Spinal cord (tissue), 9 donors: ENCODE measurements at regions not wholly inside any gene's neighbourhood (a gene's known extent, or its start where the extent isn't known, plus 50 kb on each side); places are given as distances from the start of the nearest gene placed in this dataset.

Experiments
- DNase-seq, 6 donors: peaks; one replicate each; pipeline versions ENCODE4 v3.0.0 to v3.0.0-alpha.2; 2013 to 2015; ENCODE audit warnings: low spot score in 6 of 6, low read depth in 4 of 6
- H3K27ac ChIP-seq: one replicate; pipeline ENCODE4 v1.5.1; 2013; ENCODE audit warnings: low read depth, low read length, control low read depth
- H3K27me3 ChIP-seq: one replicate; pipeline ENCODE4 v1.6.1; 2013; ENCODE audit warnings: low read length; ENCODE audit not compliant: control insufficient read depth, insufficient read depth
- H3K36me3 ChIP-seq: one replicate; pipeline ENCODE4 v1.6.1; 2013; ENCODE audit warnings: low read length; ENCODE audit not compliant: control insufficient read depth, insufficient read depth
- H3K4me1 ChIP-seq: one replicate; pipeline ENCODE4 v1.6.1; 2013; ENCODE audit warnings: low read length; ENCODE audit not compliant: control insufficient read depth, insufficient read depth
- H3K4me3 ChIP-seq: one replicate; pipeline ENCODE4 v1.5.1; 2013; ENCODE audit warnings: low read depth, low read length, control low read depth
- H3K9me3 ChIP-seq: one replicate; pipeline ENCODE4 v1.6.1; 2013; ENCODE audit warnings: low read length; ENCODE audit not compliant: control insufficient read depth, insufficient read depth
- whole genome bisulfite sequencing: methylation state at CpG from one replicate; pipeline ENCODE4 v1.1.5; 2013; ENCODE audit warnings: missing lambda C conversion rate; ENCODE audit not compliant: insufficient coverage; 5-methylcytosine and 5-hydroxymethylcytosine counted together
- donor health status: healthy.

DNA sequence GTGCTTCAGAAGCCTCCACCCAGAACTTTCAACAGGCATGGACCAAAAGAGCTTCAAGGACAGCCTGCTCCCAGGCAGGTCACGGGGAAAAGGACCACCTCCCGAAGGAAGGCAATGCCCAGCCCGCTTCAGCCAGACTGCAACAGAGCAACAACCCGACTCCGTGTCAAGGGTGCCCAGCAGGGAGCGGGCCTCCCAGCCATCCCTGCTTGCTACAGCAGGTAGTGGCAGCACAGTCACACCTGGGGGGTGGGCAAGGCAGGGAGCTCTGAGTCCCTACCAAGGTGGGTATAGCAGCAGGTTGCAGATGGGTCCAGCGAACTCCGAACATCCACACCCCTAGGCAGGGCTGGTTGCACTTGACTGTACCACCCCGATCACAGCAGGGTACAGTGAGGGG lies 467.8 kb upstream of the PFKP start:
- H3K36me3 ChIP-seq: no peaks in the 10 kb centered on the region
- H3K9me3 ChIP-seq: no peaks in the 10 kb centered on the region
- 91% methylated on average over 9 of the region's 9 CpGs for WGBS
- no peak overlapping the region for H3K4me3 ChIP-seq
- no peak for DNase-seq
- no peaks in the 10 kb centered on the region for H3K4me1 ChIP-seq
- H3K27me3 ChIP-seq: no peaks in the 10 kb centered on the region
- no peak overlapping the region for H3K27ac ChIP-seq

DNA sequence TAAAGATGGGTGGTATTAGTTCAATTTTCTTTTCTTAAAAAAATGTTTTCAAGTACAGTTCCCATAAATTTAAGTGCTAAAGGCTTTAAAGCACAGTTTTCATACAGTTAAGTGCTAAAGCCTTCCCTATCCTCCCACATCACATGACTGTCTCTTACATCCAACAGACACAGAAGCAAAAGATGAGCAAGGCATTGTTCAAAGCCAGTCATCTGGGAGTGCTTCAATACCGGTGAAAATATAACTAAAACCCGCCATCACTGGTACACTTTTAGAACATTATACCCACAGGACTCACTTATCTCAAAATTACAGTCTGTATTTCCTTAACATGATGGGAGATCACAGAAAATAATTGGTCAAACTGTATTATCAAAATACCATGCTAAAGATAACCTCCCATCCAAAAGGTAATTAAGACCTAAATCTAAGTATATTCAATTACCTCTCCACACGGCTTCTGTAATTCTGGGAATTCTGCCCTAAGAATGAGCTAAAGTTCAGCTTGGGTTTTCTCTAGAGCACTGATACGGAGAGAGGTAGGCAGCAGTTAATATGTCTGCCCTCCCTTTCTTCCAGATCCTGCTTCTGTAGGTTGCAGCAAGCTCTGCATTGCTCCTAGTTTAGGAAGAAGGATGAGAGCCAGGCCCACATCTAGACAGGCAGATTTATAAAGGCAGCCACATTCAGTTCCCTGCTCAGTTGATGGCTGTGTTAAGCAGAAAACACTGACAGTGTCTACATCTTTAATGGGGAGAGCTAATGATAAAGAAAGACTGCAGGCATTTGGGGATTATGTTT lies 474.8 kb upstream of the PFKP start:
- H3K27ac ChIP-seq: no peak overlapping the region
- H3K4me1 ChIP-seq: no peaks in the 10 kb centered on the region
- H3K27me3 ChIP-seq: no peaks in the 10 kb centered on the region
- peak in 2 of 6 donors; percentile 30 to 79 for DNase-seq
- H3K36me3 ChIP-seq: no peaks in the 10 kb centered on the region
- 88% methylated on average over 1 of the region's 4 CpGs for WGBS
- H3K9me3 ChIP-seq: no peaks in the 10 kb centered on the region
- no peak overlapping the region for H3K4me3 ChIP-seq

DNA sequence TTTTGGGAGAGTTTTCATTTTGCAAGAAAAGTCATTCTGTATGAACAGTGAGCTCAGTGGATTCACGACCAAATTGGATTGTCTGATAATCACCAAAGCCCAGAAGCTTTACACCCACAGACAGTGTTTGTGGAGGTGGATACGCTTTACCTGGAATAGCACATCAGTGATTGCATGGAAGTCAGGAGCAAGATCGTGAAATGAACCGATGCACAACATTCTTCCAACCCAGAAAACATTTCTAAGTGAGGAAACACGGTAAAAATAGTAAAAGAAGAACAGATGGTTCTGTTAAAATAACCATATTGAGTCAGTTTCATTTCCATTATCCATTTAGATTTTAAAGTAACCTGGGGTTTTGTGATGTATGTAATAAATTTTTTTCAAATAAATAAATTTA lies 478.2 kb upstream of the PFKP start:
- no CpG with 5 or more reads among the region's 5 CpGs for WGBS
- peak in 1 of 6 donors; percentile 57 for DNase-seq
- Histone ChIP-seq H3K27ac (no peak overlapping the region), H3K36me3 (no peaks in the 10 kb centered on the region), H3K4me1 (no peaks in the 10 kb centered on the region), H3K9me3 (no peaks in the 10 kb centered on the region), H3K27me3 (no peaks in the 10 kb centered on the region), H3K4me3 (no peak overlapping the region)

DNA sequence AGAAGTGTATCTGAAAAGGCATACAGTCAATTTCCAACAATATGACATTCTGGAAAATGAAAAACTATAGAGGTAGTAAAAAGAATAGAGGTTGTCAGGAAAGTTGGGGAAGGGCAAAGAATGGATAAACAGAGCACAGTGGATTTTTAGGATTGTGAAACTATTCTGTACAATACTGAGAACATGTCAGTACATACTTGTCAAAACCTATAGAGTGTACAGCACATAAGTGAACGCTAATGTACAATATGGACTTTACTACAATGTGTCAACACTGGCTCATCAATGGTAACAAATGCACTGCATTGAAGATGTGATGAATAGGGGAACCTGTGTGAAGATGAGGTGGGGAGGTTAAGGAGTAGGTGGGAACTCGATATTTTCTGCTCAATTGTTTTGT lies 483.0 kb upstream of the PFKP start:
- H3K27ac ChIP-seq: no peak overlapping the region
- no peaks in the 10 kb centered on the region for H3K4me1 ChIP-seq
- H3K27me3 ChIP-seq: no peaks in the 10 kb centered on the region
- no peaks in the 10 kb centered on the region for H3K36me3 ChIP-seq
- no peak overlapping the region for H3K4me3 ChIP-seq
- no peaks in the 10 kb centered on the region for H3K9me3 ChIP-seq
- no peak for DNase-seq
- WGBS: no CpG with 5 or more reads among the region's 2 CpGs

DNA sequence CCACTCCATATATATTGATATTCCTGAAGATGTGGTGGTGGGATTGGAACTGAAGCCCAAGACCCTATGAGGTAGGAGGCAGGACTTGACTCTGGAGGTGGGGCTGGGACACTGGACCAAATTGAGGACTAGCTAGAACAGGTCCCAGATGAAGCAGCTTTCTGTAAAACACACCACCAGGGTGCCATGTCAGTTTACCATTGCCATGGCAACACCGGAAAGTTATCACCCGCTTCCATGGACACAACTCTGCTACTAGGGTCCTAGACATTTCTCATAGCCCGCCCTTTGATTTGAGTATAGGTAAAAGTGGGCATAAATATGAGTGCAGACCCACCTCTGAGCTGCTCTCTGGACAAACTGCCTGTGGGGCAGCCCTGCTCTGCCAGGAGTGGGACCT lies 490.5 kb upstream of the PFKP start:
- H3K27me3 ChIP-seq: no peaks in the 10 kb centered on the region
- H3K4me1 ChIP-seq: no peaks in the 10 kb centered on the region
- no peak overlapping the region for H3K27ac ChIP-seq
- DNase-seq: no peak
- no CpG with 5 or more reads among the region's 3 CpGs for WGBS
- no peaks in the 10 kb centered on the region for H3K36me3 ChIP-seq
- no peak overlapping the region for H3K4me3 ChIP-seq
- no peaks in the 10 kb centered on the region for H3K9me3 ChIP-seq

DNA sequence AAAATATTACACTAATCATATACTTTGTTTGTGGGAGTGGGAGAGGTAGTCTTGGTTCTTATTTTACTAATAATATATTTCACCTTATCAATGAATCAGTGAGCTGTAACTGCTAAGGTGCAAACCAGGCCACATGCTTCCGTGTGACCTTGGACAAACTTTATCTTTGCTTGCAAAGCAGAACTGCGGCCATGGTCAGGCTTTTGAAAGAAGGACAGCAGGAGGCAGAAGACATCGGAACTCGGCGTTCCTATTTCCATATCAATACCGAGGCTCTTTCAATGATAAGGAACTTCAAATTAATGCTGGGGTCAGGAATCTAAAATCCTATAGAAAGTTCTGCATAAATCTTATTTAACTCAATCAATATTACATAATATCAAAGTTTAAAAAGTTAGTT lies 491.9 kb upstream of the PFKP start:
- Histone ChIP-seq H3K27me3 (no peaks in the 10 kb centered on the region), H3K27ac (no peak overlapping the region)
- DNase-seq: no peak

DNA sequence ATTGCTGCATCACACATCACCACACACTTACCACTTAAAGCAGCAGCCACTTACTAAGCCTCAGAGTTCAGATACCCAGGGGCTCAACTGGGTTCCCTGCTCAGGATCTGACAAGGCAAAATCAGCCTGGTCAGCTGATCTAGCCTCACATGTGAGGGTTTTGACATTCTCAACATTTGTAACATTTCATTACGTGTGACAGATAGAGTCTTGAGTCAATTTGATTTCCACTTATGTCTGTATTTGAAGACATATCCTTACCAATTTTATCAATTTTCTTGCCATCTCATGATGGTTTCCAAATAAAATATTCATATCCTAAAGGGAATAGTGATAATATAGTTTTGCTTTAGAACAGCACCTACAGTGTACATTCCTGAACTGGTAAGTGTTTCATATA lies 494.7 kb upstream of the PFKP start:
- Histone ChIP-seq H3K36me3 (no peaks in the 10 kb centered on the region), H3K4me1 (no peaks in the 10 kb centered on the region), H3K9me3 (no peaks in the 10 kb centered on the region), H3K4me3 (no peak overlapping the region), H3K27ac (no peak overlapping the region), H3K27me3 (no peaks in the 10 kb centered on the region)
- no peak for DNase-seq
- no CpG with 5 or more reads among the region's 1 CpG for WGBS

More for the DNA sequence above, 491.9 kb upstream of the PFKP start:
- no peaks in the 10 kb centered on the region for H3K9me3 ChIP-seq
- H3K4me1 ChIP-seq: no peaks in the 10 kb centered on the region
- H3K4me3 ChIP-seq: no peak overlapping the region
- WGBS: 29% methylated on average over 1 of the region's 6 CpGs
- no peaks in the 10 kb centered on the region for H3K36me3 ChIP-seq

DNA sequence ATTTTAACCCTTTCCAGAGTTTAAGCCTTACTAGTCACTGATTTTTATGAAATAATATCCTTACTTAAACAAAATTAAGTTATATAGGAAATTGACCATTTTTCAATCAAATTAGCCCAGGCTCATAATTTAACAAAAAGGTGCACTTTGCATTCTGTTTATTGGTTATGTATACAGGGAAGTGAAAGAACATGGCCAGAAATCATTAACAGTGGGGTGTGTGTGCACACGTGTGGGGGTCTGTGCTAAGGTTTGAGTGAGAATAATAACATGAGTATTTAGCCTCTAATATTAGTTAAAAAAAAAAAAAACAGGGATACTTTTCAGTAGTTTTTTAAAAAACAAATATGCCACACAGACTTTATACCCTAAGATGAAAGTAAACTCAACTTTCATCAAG lies 510.5 kb upstream of the PFKP start:
- no peak for DNase-seq
- Histone ChIP-seq H3K4me3 (no peak overlapping the region), H3K36me3 (no peaks in the 10 kb centered on the region), H3K27ac (no peak overlapping the region), H3K27me3 (no peaks in the 10 kb centered on the region), H3K4me1 (no peaks in the 10 kb centered on the region), H3K9me3 (no peaks in the 10 kb centered on the region)
- WGBS: no CpG with 5 or more reads among the region's 1 CpG

DNA sequence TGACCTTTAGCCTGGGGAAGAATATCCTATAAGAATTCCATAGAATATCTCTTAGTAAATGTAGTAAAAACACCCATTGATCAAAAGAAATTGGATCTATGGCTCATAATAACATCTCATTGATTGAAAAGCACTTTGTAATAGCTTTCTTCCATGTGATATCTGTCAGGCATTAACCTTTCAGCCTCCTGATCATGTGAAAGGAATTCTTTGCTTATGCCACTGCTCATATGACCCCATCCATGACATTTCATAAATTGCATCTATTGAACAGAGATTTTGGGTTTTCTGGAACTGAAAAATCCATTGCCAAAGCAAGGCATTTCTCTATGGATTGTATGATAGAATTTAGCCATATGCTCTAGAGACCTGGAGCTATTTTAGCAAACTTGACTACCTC lies 519.3 kb upstream of the PFKP start:
- no peak overlapping the region for H3K4me3 ChIP-seq
- H3K27ac ChIP-seq: no peak overlapping the region
- no peaks in the 10 kb centered on the region for H3K4me1 ChIP-seq
- no peaks in the 10 kb centered on the region for H3K9me3 ChIP-seq
- no peaks in the 10 kb centered on the region for H3K27me3 ChIP-seq
- DNase-seq: no peak
- H3K36me3 ChIP-seq: no peaks in the 10 kb centered on the region

DNA sequence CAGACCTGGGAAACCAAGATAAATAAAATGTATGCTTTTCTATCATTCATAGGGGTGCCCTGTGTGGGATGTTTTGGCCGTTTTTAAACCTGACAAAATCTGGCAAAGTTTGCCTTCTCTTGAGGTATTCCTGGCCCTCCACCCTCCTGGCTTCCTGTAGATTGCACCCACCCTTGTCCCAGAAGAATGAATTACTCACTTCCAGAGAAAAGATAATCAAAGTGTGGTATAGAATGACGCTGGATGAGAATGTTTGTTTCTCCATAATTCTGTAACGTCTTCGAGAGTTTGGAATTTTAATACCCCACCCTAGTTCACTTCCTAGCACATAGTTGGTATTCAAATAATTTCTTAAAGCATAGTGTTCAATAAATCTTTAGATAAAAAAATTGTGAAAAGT lies 519.7 kb upstream of the PFKP start:
- H3K36me3 ChIP-seq: no peaks in the 10 kb centered on the region

More for the DNA sequence above, 519.7 kb upstream of the PFKP start:
- no CpG with 5 or more reads among the region's 4 CpGs for WGBS
- Histone ChIP-seq H3K27ac (no peak overlapping the region), H3K4me1 (no peaks in the 10 kb centered on the region), H3K9me3 (no peaks in the 10 kb centered on the region), H3K4me3 (no peak overlapping the region), H3K27me3 (no peaks in the 10 kb centered on the region)
- no peak for DNase-seq
